HK-2 (cell line): ENCODE measurements at regions not wholly inside any gene's neighbourhood (a gene's known extent, or its start where the extent isn't known, plus 50 kb on each side); places are given as distances from the start of the nearest gene placed in this dataset.

ENCODE experiments used
- DNase-seq: peaks from one replicate; pipeline ENCODE4 v3.0.0-alpha.2; 2018; ENCODE audit not compliant: unreplicated experiment

DNA sequence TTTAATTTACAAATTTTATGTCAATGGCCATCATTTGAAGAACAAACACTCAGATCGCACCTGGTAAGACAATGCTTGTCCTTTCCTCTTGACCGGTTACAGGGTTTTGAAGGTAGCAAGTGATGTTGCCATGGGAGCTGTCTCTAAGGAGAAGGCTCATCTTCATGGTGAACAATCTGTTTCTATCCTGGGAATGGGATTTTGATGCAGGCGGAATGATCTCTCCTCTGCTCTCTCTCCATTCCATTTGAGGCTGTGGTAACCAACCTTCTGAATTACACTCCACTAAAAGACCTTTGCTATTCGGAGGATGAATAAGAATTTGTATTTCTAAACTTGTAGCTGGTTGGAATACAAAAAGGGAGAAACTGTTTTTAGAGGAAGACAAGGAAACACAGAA lies 57.9 kb upstream of the SLC5A9 start:
- no peak for DNase-seq

DNA sequence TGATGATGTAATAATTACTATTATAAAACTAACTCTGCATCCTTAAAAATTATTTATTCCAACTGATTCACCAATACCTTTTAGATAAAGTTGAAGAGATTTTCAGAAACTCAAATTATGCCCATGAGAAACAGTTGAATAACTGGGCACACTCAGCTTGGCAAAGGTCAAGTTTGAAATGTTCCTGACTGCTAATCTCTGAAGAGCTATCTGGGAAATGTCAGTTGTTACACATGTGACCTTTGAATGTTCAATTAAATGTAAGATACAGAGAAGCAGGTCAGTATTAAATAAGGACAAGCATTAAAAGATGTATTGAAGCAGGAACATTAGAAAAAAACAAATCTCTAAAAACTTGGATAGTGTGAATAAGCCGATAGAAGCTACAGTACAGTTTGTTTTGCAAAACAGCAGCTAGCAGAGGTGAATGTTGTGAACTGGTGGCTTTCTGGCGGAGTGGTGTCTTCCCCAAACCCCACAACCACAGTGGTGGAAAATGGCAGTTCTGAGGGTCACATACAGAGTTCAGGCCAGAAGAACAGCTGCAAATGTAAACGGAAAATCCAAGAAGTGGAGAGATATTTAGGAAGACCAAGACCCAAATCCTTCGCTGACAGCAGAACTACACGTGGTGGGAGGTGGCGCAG lies 61.9 kb upstream of the SLC5A9 start:
- DNase-seq: no peak

GRCh38 chr1:48139275-48139674 lies 83.2 kb upstream of the SLC5A9 start:
- no peak for DNase-seq

- no peak for DNase-seq
Measured at GRCh38 chr1:48127735-48128685, 94.5 kb upstream of the SLC5A9 start.

- no peak for DNase-seq
Measured at GRCh38 chr1:48123647-48124046, 98.9 kb upstream of the SLC5A9 start.

GRCh38 chr1:48121955-48122354 lies 100.6 kb upstream of the SLC5A9 start:
- no peak for DNase-seq

- DNase-seq: no peak
Measured at GRCh38 chr1:48120621-48121020, 101.9 kb upstream of the SLC5A9 start.

DNA sequence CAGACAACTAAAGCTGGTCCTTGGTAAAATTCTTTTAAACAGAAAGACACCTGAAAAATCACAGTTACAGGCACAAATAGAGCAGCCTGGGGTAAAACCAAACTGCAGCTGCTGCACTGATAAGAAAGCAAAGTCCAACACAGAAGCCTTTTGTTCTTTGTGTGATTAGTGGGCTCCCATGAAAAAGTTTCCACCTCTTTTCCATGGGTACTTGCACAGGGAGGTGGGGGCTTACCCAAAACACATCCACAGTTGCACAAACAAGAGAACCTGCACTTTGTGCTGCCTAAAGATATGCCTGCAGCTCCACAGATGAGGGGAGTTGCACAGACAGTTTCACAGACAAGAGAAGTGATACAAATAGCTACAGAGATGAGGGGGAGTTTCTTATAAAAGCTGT lies 106.7 kb upstream of the SLC5A9 start:
- no peak for DNase-seq

DNA sequence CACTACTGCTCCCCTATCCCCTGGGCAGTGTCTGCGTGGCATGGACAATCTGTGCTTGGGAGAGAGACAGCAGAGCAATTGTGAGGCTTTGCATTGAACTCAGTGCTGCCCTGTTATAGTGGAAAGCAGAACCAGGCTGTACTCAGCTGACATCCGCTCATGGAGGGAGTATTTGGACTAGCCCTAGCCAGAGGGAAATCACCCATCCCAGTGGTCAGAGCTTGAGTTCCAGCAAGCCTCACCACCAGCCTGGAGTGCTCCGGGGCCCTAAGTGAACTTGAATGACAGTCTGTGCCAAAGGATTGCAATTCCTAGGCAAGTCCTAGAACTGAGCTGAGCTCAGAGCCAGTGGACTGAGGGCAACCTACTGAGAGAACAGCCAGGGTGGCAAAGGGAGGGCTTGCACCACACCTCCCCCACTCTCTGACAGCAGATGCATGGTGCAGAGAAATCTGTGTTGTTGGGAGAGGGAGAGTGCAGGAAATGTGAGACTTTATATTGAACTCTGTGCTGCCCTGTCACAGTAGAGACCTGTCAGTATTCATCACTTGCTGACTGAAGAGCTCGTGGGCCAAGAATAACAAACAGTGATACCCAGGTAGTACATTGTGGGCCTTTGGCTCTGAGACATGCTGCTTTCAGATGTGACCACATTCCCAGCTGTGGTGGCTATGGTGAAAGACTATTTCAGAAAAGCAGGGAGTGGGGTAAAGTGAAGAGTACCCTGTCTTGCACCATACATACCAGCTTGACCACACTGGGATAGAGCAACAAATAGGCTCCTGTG lies 107.7 kb upstream of the SLC5A9 start:
- DNase-seq: no peak

- DNase-seq: no peak
Measured at GRCh38 chr1:48109390-48110013, 112.3 kb upstream of the TRABD2B start.

GRCh38 chr1:48107516-48107915 lies 110.3 kb upstream of the TRABD2B start:
- peak; percentile 10 for DNase-seq

GRCh38 chr1:48106049-48106448 lies 108.9 kb upstream of the TRABD2B start:
- no peak for DNase-seq

- DNase-seq: peak; percentile 24
Measured at GRCh38 chr1:48105165-48105564, 108.0 kb upstream of the TRABD2B start.

DNA sequence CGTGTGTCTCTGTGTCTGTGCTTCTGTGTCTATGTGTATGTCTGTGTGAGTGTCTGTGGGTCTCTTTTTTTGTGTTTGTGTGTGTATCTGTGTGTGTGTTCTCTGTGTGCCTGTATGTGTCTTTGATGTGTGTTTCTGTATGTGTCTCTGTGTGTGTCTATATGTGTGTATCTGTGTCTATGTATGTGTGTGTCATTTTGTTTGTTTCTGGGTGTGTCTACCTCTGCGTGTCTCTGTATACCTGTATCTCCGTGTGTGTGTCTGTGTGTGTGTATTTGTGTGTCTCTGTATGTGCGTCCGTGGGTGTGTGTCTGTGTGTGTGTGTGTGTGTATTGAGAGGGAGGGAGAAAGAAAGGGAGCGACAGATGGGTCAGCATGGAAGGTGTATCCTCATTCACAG lies 106.3 kb upstream of the TRABD2B start:
- DNase-seq: no peak

GRCh38 chr1:48102766-48103165 lies 105.6 kb upstream of the TRABD2B start:
- no peak for DNase-seq

DNA sequence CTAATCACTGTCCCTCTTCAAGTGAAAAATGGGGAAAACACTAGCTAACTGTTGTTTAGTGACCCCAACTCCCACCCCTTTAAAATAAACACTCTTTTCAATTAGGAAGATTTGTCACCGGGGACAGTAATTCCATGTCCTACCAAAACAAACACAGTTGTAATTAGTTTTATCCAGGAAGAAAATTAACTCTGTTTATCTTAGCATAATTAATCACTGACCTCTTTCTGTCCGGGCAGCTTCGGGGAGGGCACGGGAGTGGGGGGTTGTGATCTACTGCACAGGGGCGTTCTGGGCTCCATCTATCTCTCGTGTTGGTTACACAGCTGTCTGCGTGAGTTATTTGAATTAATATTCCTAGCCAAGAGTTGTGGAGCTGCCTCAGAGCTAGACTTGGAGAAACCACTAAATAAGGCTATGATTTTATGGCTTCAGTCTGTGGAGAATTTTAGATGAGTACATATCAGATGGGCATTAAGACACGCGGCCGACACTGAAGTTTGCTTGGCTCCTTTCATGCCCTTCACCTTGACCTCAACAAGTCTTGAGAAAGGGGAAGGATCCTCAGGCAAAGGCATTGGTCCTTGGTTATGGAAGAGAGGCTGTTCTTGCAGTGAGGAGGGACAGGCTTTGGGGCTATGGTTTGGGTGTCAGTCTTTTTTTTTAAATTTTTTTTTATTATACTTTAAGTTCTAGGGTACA lies 102.0 kb upstream of the TRABD2B start:
- DNase-seq: no peak

- DNase-seq: peak; percentile 74
Measured at GRCh38 chr1:48093696-48094528, 96.7 kb upstream of the TRABD2B start.

DNA sequence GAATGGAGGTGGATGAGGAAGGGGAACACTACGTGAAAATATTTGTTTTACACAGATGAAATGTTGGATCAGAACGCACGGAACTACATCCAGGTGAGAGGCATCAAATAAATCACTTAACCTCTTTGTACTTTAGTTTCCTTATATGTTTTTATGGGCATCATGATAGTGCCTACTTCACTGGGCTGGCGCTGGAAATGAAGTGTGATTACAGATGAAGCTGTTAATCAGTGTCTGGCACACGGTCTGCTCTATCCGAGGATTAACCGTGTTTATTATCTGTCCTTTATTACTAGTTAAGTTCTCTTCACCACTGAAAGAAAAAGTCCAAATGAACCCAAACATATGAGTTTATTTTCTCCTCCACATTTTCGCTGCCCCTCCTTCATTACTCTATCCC lies 96.0 kb upstream of the TRABD2B start:
- DNase-seq: no peak

GRCh38 chr1:48092401-48092800 lies 95.2 kb upstream of the TRABD2B start:
- no peak for DNase-seq

DNA sequence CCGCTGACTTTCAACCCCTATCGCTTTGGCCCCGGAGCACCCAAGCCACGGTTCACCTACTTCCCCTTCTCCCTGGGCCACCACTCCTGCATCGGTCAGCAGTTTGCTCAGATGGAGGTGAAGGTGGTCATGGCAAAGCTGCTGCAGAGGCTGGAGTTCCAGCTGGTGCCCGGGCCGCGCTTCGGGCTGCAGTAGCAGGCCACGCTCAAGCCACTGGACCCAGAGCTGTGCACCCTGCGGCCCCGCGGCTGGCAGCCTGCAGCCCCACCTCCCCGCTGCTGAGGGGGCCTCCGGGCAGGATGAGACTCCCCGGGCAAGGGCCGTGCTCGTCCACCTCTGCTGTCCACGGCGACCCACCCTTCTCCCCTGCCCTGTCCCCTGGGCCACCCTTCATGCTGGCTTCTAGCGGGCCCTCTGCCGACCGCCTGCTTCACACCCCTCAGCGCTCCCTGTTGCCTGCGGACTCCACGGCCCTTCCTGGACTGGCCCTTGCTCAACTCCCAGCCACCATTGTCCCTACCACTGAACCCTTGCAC lies 92.2 kb upstream of the TRABD2B start:
- DNase-seq: no peak
